ENCODE measurements at regions not wholly inside any gene's neighbourhood (a gene's known extent, or its start where the extent isn't known, plus 50 kb on each side); places are given as distances from the start of the nearest gene placed in this dataset.

- Histone ChIP-seq H3K9me3 (ENCODE audit: control extremely low read depth in 1 of 3, control insufficient read depth in 2 of 3, insufficient read depth in 1 of 3, low read length in 2 of 3) (peaks cover 0 to 15% (median 10%) of the 10 kb centered on the region in 3 donors), H3K27ac (ENCODE audit: low read length in 2 of 2) (no peak overlapping the region), H3K4me1 (ENCODE audit: control insufficient read depth in 2 of 2, insufficient read depth in 2 of 2, low read length in 2 of 2) (no peaks in the 10 kb centered on the region), H4K20me1 (ENCODE audit: control insufficient read depth, insufficient read depth, low read length, poor library complexity, severe bottlenecking) (no peaks in the 10 kb centered on the region), H3K4me3 (ENCODE audit: control extremely low read depth in 1 of 5, extremely low read depth in 1 of 5, insufficient read depth in 1 of 5, low read depth in 2 of 5, low read length in 4 of 5) (no peak overlapping the region), H3K79me2 (ENCODE audit: control insufficient read depth, insufficient read depth, low read length) (no peaks in the 10 kb centered on the region), H2AFZ (ENCODE audit: insufficient read depth, low read depth, low read length, poor library complexity, severe bottlenecking) (no peak overlapping the region), H3K9ac (ENCODE audit: low read length) (no peak overlapping the region), H3K4me2 (replicated peaks; ENCODE audit: low read depth, low read length, poor library complexity, severe bottlenecking) (no peak overlapping the region), H3K27me3 (replicated peaks in 1 of 4; ENCODE audit: control extremely low read depth in 1 of 4, control insufficient read depth in 3 of 4, insufficient read depth in 4 of 4, low read length in 3 of 4) (no peaks in the 10 kb centered on the region), H3K36me3 (replicated peaks in 1 of 2; ENCODE audit: control extremely low read depth in 1 of 2, control insufficient read depth in 1 of 2, extremely low read depth in 1 of 2, insufficient read depth in 2 of 2, low read length in 1 of 2) (no peaks in the 10 kb centered on the region)
- TF ChIP-seq EZH2 (IDR thresholded peaks at IDR 0.05; ENCODE audit: borderline replicate concordance, insufficient read depth, low read depth, low read length, poor library complexity, severe bottlenecking): no peak
- TF ChIP-seq, protein P1, sequence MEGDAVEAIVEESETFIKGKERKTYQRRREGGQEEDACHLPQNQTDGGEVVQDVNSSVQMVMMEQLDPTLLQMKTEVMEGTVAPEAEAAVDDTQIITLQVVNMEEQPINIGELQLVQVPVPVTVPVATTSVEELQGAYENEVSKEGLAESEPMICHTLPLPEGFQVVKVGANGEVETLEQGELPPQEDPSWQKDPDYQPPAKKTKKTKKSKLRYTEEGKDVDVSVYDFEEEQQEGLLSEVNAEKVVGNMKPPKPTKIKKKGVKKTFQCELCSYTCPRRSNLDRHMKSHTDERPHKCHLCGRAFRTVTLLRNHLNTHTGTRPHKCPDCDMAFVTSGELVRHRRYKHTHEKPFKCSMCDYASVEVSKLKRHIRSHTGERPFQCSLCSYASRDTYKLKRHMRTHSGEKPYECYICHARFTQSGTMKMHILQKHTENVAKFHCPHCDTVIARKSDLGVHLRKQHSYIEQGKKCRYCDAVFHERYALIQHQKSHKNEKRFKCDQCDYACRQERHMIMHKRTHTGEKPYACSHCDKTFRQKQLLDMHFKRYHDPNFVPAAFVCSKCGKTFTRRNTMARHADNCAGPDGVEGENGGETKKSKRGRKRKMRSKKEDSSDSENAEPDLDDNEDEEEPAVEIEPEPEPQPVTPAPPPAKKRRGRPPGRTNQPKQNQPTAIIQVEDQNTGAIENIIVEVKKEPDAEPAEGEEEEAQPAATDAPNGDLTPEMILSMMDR (IDR thresholded peaks at IDR 0.05): no peak
- DNase-seq (no peak), ATAC-seq (ENCODE audit: low read depth) (no peak)
- Mint-ChIP-seq H3K27me3 (no peaks in the 10 kb centered on the region), H3K4me1 (no peaks in the 10 kb centered on the region), H3K27ac (no peak overlapping the region), H3K9me3 (ENCODE audit: insufficient read depth) (peaks cover 8% of the 10 kb centered on the region), H3K4me3 (no peak overlapping the region)
- POLR2A ChIA-PET: no interaction called here
- WGBS (ENCODE audit: insufficient coverage): 100% methylated on average over 2 of the region's 3 CpGs
- intact Hi-C loops (cut with micrococcal nuclease): no loop called here
- CTCF ChIA-PET: interaction anchor here (1.1 kb wide), 1 partner anchor 17 kb away, joined by 4 read pairs; no protein-coding TSS in a partner anchor
These were observed 277.5 kb downstream of the BCL11A start for GRCh38 chr2:60275958-60276357.

DNA sequence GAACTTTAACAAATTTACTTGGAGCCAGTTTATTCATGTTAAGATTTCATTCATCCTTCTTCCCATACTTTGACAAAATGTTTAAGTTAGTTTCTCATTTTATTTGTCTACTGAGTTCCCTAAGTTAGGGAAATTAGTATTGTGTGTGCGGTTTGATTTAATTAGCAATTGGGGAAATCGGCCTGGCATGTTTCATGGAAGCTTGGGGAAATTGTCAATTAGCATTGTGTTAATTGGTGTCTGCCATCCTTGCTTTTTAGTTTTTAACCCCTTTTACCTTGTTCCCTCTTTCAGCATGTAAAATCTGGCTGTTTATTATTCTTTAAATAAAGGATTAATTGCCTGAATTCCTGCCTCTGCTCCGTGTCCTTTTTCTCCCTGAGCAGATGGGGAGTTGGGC, 279.6 kb downstream of the BCL11A start:
- Mint-ChIP-seq H3K27ac (no peak overlapping the region), H3K4me1 (no peaks in the 10 kb centered on the region), H3K9me3 (ENCODE audit: insufficient read depth) (peaks cover 8% of the 10 kb centered on the region), H3K4me3 (no peak overlapping the region), H3K27me3 (no peaks in the 10 kb centered on the region)
- DNase-seq: no peak
- Histone ChIP-seq H3K27me3 (replicated peaks in 1 of 4; ENCODE audit: control extremely low read depth in 1 of 4, control insufficient read depth in 3 of 4, insufficient read depth in 4 of 4, low read length in 3 of 4) (no peaks in the 10 kb centered on the region), H2AFZ (ENCODE audit: insufficient read depth, low read depth, low read length, poor library complexity, severe bottlenecking) (no peak overlapping the region), H3K4me3 (ENCODE audit: control extremely low read depth in 1 of 5, extremely low read depth in 1 of 5, insufficient read depth in 1 of 5, low read depth in 2 of 5, low read length in 4 of 5) (no peak overlapping the region), H4K20me1 (ENCODE audit: control insufficient read depth, insufficient read depth, low read length, poor library complexity, severe bottlenecking) (no peaks in the 10 kb centered on the region), H3K79me2 (ENCODE audit: control insufficient read depth, insufficient read depth, low read length) (no peaks in the 10 kb centered on the region), H3K36me3 (replicated peaks in 1 of 2; ENCODE audit: control extremely low read depth in 1 of 2, control insufficient read depth in 1 of 2, extremely low read depth in 1 of 2, insufficient read depth in 2 of 2, low read length in 1 of 2) (no peaks in the 10 kb centered on the region), H3K4me1 (ENCODE audit: control insufficient read depth in 2 of 2, insufficient read depth in 2 of 2, low read length in 2 of 2) (no peaks in the 10 kb centered on the region), H3K9ac (ENCODE audit: low read length) (no peak overlapping the region), H3K4me2 (replicated peaks; ENCODE audit: low read depth, low read length, poor library complexity, severe bottlenecking) (no peak overlapping the region), H3K27ac (ENCODE audit: low read length in 2 of 2) (no peak overlapping the region), H3K9me3 (ENCODE audit: control extremely low read depth in 1 of 3, control insufficient read depth in 2 of 3, insufficient read depth in 1 of 3, low read length in 2 of 3) (peaks cover 0 to 15% (median 10%) of the 10 kb centered on the region in 3 donors)
- WGBS (ENCODE audit: insufficient coverage): 94% methylated on average over 3 of the region's 3 CpGs
- POLR2A ChIA-PET: no interaction called here
- intact Hi-C loops (cut with micrococcal nuclease): no loop called here
- TF ChIP-seq, protein P1 (IDR thresholded peaks at IDR 0.05): no peak
- no peak for TF ChIP-seq EZH2 (IDR thresholded peaks at IDR 0.05; ENCODE audit: borderline replicate concordance, insufficient read depth, low read depth, low read length, poor library complexity, severe bottlenecking)
- CTCF ChIA-PET: interaction anchor here (0.6 kb wide), 1 partner anchor 19 kb away, joined by 3 read pairs; no protein-coding TSS in a partner anchor
- no peak for ATAC-seq (ENCODE audit: low read depth)
